SK-N-SH (cell line): ENCODE measurements at regions not wholly inside any gene's neighbourhood (a gene's known extent, or its start where the extent isn't known, plus 50 kb on each side); places are given as distances from the start of the nearest gene placed in this dataset.

Source experiments
- CTCF ChIA-PET: fragments of 300-600, 350-600 bp; formaldehyde crosslinking; extraction: SDS; loops from one replicate; lab custom pipeline; 2021; lab: Yijun Ruan, JAX
- POLR2A ChIA-PET: fragments of 350-600 bp; sonication (Branson Sonifier 250); formaldehyde crosslinking; extraction: SDS; loops from one replicate; lab custom pipeline; 2020; ENCODE audit warnings: antibody characterized with exemption, inconsistent platforms; lab: Yijun Ruan, JAX
- DNase-seq: peaks from one replicate; pipeline ENCODE4 v3.0.0; 2012
- H2AFZ ChIP-seq: fragments of 200-600 bp; sonication (generic); 2 replicates; pipeline ENCODE4 v1.8.1; 2016; ENCODE audit warnings: antibody characterized with exemption, mild to moderate bottlenecking, low read depth
- H3F3A ChIP-seq: fragments of 200-600 bp; sonication (generic); replicated peaks from 2 replicates; pipeline ENCODE3; 2016; ENCODE audit warnings: antibody characterized with exemption, mild to moderate bottlenecking; ENCODE audit not compliant: insufficient read depth
- H3K27ac ChIP-seq, 2 experiments: fragments of 200-500 bp in 1 of 2; fragments of 200-600 bp in 1 of 2; sonication (Bioruptor generic) in 1 of 2; sonication (generic), shearing (Covaris generic) in 1 of 2; 2 replicates each; pipeline versions ENCODE4 v1.5.1 to v1.6.1; 2014 to 2016; ENCODE audit warnings: low read depth in 2 of 2, inconsistent platforms in 1 of 2, low read length in 1 of 2, mild to moderate bottlenecking in 1 of 2, mixed read lengths in 1 of 2
- H3K27me3 ChIP-seq: fragments of 200-600 bp; sonication (generic), shearing (Covaris generic); 2 replicates; pipeline ENCODE4 v1.6.1; 2016; ENCODE audit warnings: mixed run types; ENCODE audit not compliant: insufficient read depth
- H3K36me3 ChIP-seq, 2 experiments: fragments of 200-500 bp in 1 of 2; fragments of 200-600 bp in 1 of 2; sonication (Bioruptor generic) in 1 of 2; sonication (generic) in 1 of 2; replicated peaks in 1 of 2; 2 replicates each; pipeline versions ENCODE3 to v1.5.1; 2014 to 2016; ENCODE audit warnings: low read length in 1 of 2, mild to moderate bottlenecking in 1 of 2; ENCODE audit not compliant: insufficient read depth in 2 of 2, control insufficient read depth in 1 of 2
- H3K4me1 ChIP-seq, 2 experiments: fragments of 200-500 bp in 1 of 2; fragments of 200-600 bp in 1 of 2; sonication (Bioruptor generic) in 1 of 2; sonication (generic), shearing (Covaris generic) in 1 of 2; 2 replicates each; pipeline versions ENCODE4 v1.5.1 to v1.6.1; 2014 to 2016; ENCODE audit warnings: low read depth in 1 of 2, low read length in 1 of 2, mixed run types in 1 of 2; ENCODE audit not compliant: insufficient read depth in 2 of 2, control insufficient read depth in 1 of 2
- H3K4me2 ChIP-seq: fragments of 200-600 bp; sonication (generic), shearing (Covaris generic); 2 replicates; pipeline ENCODE4 v1.6.1; 2017; ENCODE audit warnings: mixed run types
- H3K4me3 ChIP-seq, 2 experiments: fragments of 200-500 bp in 1 of 2; fragments of 200-600 bp in 1 of 2; sonication (Bioruptor generic) in 1 of 2; sonication (generic), shearing (Covaris generic) in 1 of 2; 2 replicates each; pipeline versions ENCODE4 v1.5.1 to v1.8.1; 2014 to 2016; ENCODE audit warnings: low read depth in 2 of 2, inconsistent platforms in 1 of 2, low read length in 1 of 2, mild to moderate bottlenecking in 1 of 2, mixed read lengths in 1 of 2, moderate library complexity in 1 of 2
- H3K79me2 ChIP-seq: fragments of 200-600 bp; sonication (generic); 2 replicates; pipeline ENCODE4 v1.8.1; 2017; ENCODE audit warnings: mild to moderate bottlenecking; ENCODE audit not compliant: insufficient read depth
- H3K9ac ChIP-seq: fragments of 200-600 bp; sonication (generic); 2 replicates; pipeline ENCODE4 v1.6.1; 2017; ENCODE audit warnings: mixed run types
- H3K9me2 ChIP-seq: fragments of 200-600 bp; sonication (generic); 2 replicates; pipeline ENCODE4 v1.6.1; 2017; ENCODE audit warnings: mixed run types
- H3K9me3 ChIP-seq: fragments of 200-600 bp; sonication (generic); 2 replicates; pipeline ENCODE4 v1.6.1; 2017; ENCODE audit warnings: mixed run types, mild to moderate bottlenecking, moderate library complexity
- H4K20me1 ChIP-seq: fragments of 200-600 bp; sonication (generic); 2 replicates; pipeline ENCODE4 v1.6.1; 2017; ENCODE audit warnings: mild to moderate bottlenecking, mixed run types; ENCODE audit not compliant: insufficient read depth
- CHD2 ChIP-seq: fragments of 150-350 bp; IDR thresholded peaks from 2 replicates; pipeline ENCODE4 v1.6.1; 2018; ENCODE audit warnings: low read length; ENCODE audit not compliant: partially characterized antibody
- ELF1 ChIP-seq: IDR thresholded peaks from 2 replicates; pipeline ENCODE4 v1.4.0; 2012
- FOSL2 ChIP-seq: IDR thresholded peaks from 2 replicates; pipeline ENCODE4 v1.4.0; 2012; ENCODE audit warnings: low read depth, mild to moderate bottlenecking, moderate library complexity, borderline replicate concordance
- FOXJ3 ChIP-seq: sonication (generic); formaldehyde crosslinking; IDR thresholded peaks from 2 replicates; pipeline ENCODE4 v1.5.1; 2020; ENCODE audit warnings: mild to moderate bottlenecking, missing genetic modification reagents
- GATA2 ChIP-seq: sonication (generic); formaldehyde crosslinking; IDR thresholded peaks from 2 replicates; pipeline ENCODE4 v1.5.0; 2020; ENCODE audit warnings: mild to moderate bottlenecking, missing genetic modification reagents
- IRF3 ChIP-seq: fragments of 150-350 bp; IDR thresholded peaks from 2 replicates; pipeline ENCODE4 v1.6.1; 2016; ENCODE audit warnings: mild to moderate bottlenecking, low read depth, low read length
- MAX ChIP-seq: IDR thresholded peaks from 2 replicates; pipeline ENCODE4 v1.4.0; 2012; ENCODE audit warnings: low read depth
- MEF2A ChIP-seq: IDR thresholded peaks from 2 replicates; pipeline ENCODE4 v1.4.0; 2012; ENCODE audit warnings: low read depth, borderline replicate concordance
- NFIC ChIP-seq: IDR thresholded peaks from 2 replicates; pipeline ENCODE4 v1.4.0; 2012; ENCODE audit warnings: borderline replicate concordance
- PBX3 ChIP-seq: IDR thresholded peaks from 2 replicates; pipeline ENCODE4; 2012
- POLR2AphosphoS5 ChIP-seq: IDR thresholded peaks from 2 replicates; pipeline ENCODE4 v1.6.1; 2012; ENCODE audit warnings: low read depth, low read length
- RFX5 ChIP-seq: IDR thresholded peaks from 2 replicates; pipeline ENCODE4 v1.6.1; 2012; ENCODE audit warnings: mild to moderate bottlenecking, improper control_type of control experiment, low read length
- SIN3A ChIP-seq: IDR thresholded peaks from 2 replicates; pipeline ENCODE4 v1.6.1; 2012; ENCODE audit warnings: low read depth, mild to moderate bottlenecking, low read length, moderate library complexity, borderline replicate concordance
- TAF1 ChIP-seq: IDR thresholded peaks from 2 replicates; pipeline ENCODE4 v1.6.1; 2012; ENCODE audit warnings: low read depth, mild to moderate bottlenecking, low read length, moderate library complexity, borderline replicate concordance
- TEAD4 ChIP-seq: IDR thresholded peaks from 2 replicates; pipeline ENCODE4 v1.4.0; 2012; ENCODE audit warnings: mild to moderate bottlenecking, borderline replicate concordance; ENCODE audit not compliant: insufficient read depth
- ZBTB33 ChIP-seq: IDR thresholded peaks from 2 replicates; pipeline ENCODE4 v1.4.0; 2012; ENCODE audit warnings: low read depth, borderline replicate concordance
- WGBS: methylation state at CpG from one replicate; pipeline ENCODE4 v1.1.6; 2017; ENCODE audit warnings: low lambda C conversion rate; 5-methylcytosine and 5-hydroxymethylcytosine counted together
- TF ChIP-seq, protein P1 (sequence below): IDR thresholded peaks from 2 replicates; pipeline ENCODE4 v1.4.0; 2012; ENCODE audit warnings: low read depth, borderline replicate concordance

- Histone ChIP-seq H3K9me3 (no peaks in the 10 kb centered on the region), H2AFZ (no peak overlapping the region), H3F3A (peaks cover 4% of the 10 kb centered on the region), H4K20me1 (no peaks in the 10 kb centered on the region), H3K4me3 (no peak overlapping the region), H3K9ac (no peak overlapping the region), H3K4me2 (no peak overlapping the region), H3K27ac (no peak overlapping the region), H3K9me2 (no peaks in the 10 kb centered on the region), H3K79me2 (no peaks in the 10 kb centered on the region), H3K27me3 (peaks cover 42% of the 10 kb centered on the region), H3K4me1 (no peaks in the 10 kb centered on the region), H3K36me3 (no peaks in the 10 kb centered on the region)
- WGBS: 11% methylated on average over 3 of the region's 3 CpGs
- no peak for DNase-seq
- CTCF ChIA-PET: interaction anchor here (0.9 kb wide), 1 partner anchor 10 kb away, joined by 3 read pairs; no protein-coding TSS in a partner anchor
- TF ChIP-seq MEF2A (no peak), ZBTB33 (no peak), POLR2AphosphoS5 (no peak), GATA2 (CRISPR knock-in tag) (no peak), NFIC (no peak), SIN3A (no peak), TEAD4 (no peak), ELF1 (no peak), IRF3 (no peak)
- TF ChIP-seq, all 33 proteins: peak for 0
- POLR2A ChIA-PET: no interaction called here
These were observed 135.3 kb upstream of the CTAGE1 start for GRCh38 chr18:22552899-22553460.

- no peaks in the 10 kb centered on the region for H3K36me3 ChIP-seq
- H3K27ac ChIP-seq: no peak overlapping the region
- WGBS: 35% methylated on average over 8 of the region's 8 CpGs
- H3K4me2 ChIP-seq: no peak overlapping the region
- ChIA-PET CTCF (interaction anchor here (0.7 kb wide), 1 partner anchor 116 kb away, joined by 3 read pairs; no protein-coding TSS in a partner anchor), POLR2A (no interaction called here)
- H3F3A ChIP-seq: peaks cover 4% of the 10 kb centered on the region
- no peaks in the 10 kb centered on the region for H3K9me2 ChIP-seq
- H3K79me2 ChIP-seq: no peaks in the 10 kb centered on the region
- H3K4me1 ChIP-seq: peaks cover 6 to 9% of the 10 kb centered on the region in 2 experiments; a peak in 2 of 4 replicates
- no peak overlapping the region for H2AFZ ChIP-seq
- H4K20me1 ChIP-seq: no peaks in the 10 kb centered on the region
- no peak overlapping the region for H3K4me3 ChIP-seq
- DNase-seq: no peak
- peaks cover 43% of the 10 kb centered on the region for H3K27me3 ChIP-seq
- H3K9me3 ChIP-seq: no peaks in the 10 kb centered on the region
- H3K9ac ChIP-seq: no peak overlapping the region
- TF ChIP-seq FOSL2 (no peak), MEF2A (no peak), GATA2 (CRISPR knock-in tag) (no peak), PBX3 (no peak), CHD2 (no peak), TAF1 (no peak), FOXJ3 (no peak), MAX (no peak), RFX5 (no peak), ZBTB33 (no peak), SIN3A (no peak)
- TF ChIP-seq, protein P1, sequence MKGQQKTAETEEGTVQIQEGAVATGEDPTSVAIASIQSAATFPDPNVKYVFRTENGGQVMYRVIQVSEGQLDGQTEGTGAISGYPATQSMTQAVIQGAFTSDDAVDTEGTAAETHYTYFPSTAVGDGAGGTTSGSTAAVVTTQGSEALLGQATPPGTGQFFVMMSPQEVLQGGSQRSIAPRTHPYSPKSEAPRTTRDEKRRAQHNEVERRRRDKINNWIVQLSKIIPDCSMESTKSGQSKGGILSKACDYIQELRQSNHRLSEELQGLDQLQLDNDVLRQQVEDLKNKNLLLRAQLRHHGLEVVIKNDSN: no peak
These were observed 138.8 kb upstream of the CTAGE1 start for GRCh38 chr18:22556222-22557167.
